PC-3 (cell line): ENCODE measurements at regions not wholly inside any gene's neighbourhood (a gene's known extent, or its start where the extent isn't known, plus 50 kb on each side); places are given as distances from the start of the nearest gene placed in this dataset.
A peak's percentile ranks its signal among the peaks of the same experiment; 100 is the strongest.

Experiments used
- ATAC-seq: fragments of 200-7000 bp; cut with Tn5 transposase; 2 replicates; pipeline ENCODE4 v1.9.1; 2020; ENCODE audit warnings: mild to moderate bottlenecking, moderate library complexity
- BruUV-seq: library from RNA; stranded (reverse); fragments of 400-500 nt; replicated peaks from 2 replicates; lab custom pipeline; 2021; lab: Mats Ljungman, UMichigan
- CTCF ChIA-PET: fragments of 300-600 bp; sonication (Branson Sonifier 250); formaldehyde crosslinking; loops from one replicate; lab custom pipeline; 2022; ENCODE audit warnings: antibody characterized with exemption; lab: Charles Lee
- POLR2A ChIA-PET: fragments of 300-600 bp; sonication (Branson Sonifier 250); formaldehyde crosslinking; loops from one replicate; lab custom pipeline; 2022; ENCODE audit warnings: antibody characterized with exemption; ENCODE audit not compliant: unreplicated experiment; lab: Charles Lee
- DNase-seq: peaks from one replicate; pipeline ENCODE4 v3.0.0-alpha.2; 2015
- H2AFZ ChIP-seq: fragments of 300-600 bp; sonication (generic); 2 replicates; pipeline ENCODE4 v1.6.0; 2016; ENCODE audit warnings: antibody characterized with exemption, low read length
- H3F3A ChIP-seq: fragments of 300-600 bp; sonication (generic); one replicate; pipeline ENCODE4 v1.6.0; 2017; ENCODE audit warnings: antibody characterized with exemption, low read length, control low read depth, mild to moderate bottlenecking; ENCODE audit not compliant: unreplicated experiment
- H3K27ac ChIP-seq: fragments of 300-600 bp; sonication (generic); 2 replicates; pipeline ENCODE4 v1.5.1; 2016; ENCODE audit warnings: mild to moderate bottlenecking, low read length
- H3K27me3 ChIP-seq: fragments of 300-600 bp; sonication (generic); 2 replicates; pipeline ENCODE4 v1.6.1; 2016; ENCODE audit warnings: low read length, mixed read lengths
- H3K36me3 ChIP-seq: fragments of 300-600 bp; sonication (generic); 2 replicates; pipeline ENCODE4 v1.6.1; 2016; ENCODE audit warnings: low read depth, mixed run types, low read length, mixed read lengths
- H3K4me1 ChIP-seq: fragments of 300-600 bp; sonication (generic); 2 replicates; pipeline ENCODE4 v1.5.1; 2016; ENCODE audit warnings: low read length; ENCODE audit not compliant: insufficient read depth
- H3K4me2 ChIP-seq: fragments of 300-600 bp; sonication (generic); 2 replicates; pipeline ENCODE4 v1.6.0; 2016; ENCODE audit warnings: low read length
- H3K4me3 ChIP-seq: fragments of 300-600 bp; sonication (generic); 2 replicates; pipeline ENCODE4 v1.5.1; 2016; ENCODE audit warnings: mild to moderate bottlenecking, low read length, mixed read lengths
- H3K79me2 ChIP-seq: fragments of 300-600 bp; sonication (generic); 2 replicates; pipeline ENCODE4 v1.6.1; 2017; ENCODE audit warnings: low read length, mixed read lengths
- H3K9ac ChIP-seq: fragments of 300-600 bp; sonication (generic); 2 replicates; pipeline ENCODE4 v1.6.0; 2016; ENCODE audit warnings: mild to moderate bottlenecking, low read length
- H3K9me2 ChIP-seq: fragments of 300-600 bp; sonication (generic); replicated peaks from 2 replicates; pipeline ENCODE4 v1.6.1; 2016; ENCODE audit warnings: mixed run types, low read length, mixed read lengths
- H3K9me3 ChIP-seq: fragments of 300-600 bp; sonication (generic); 2 replicates; pipeline ENCODE4 v1.6.1; 2016; ENCODE audit warnings: low read length, mixed read lengths
- H4K20me1 ChIP-seq: fragments of 300-600 bp; sonication (generic); 2 replicates; pipeline ENCODE4 v1.6.1; 2016; ENCODE audit warnings: low read length, mixed read lengths
- EZH2 ChIP-seq: fragments of 300-600 bp; sonication (generic); IDR thresholded peaks from one replicate; pipeline ENCODE4 v1.6.1; 2017; ENCODE audit warnings: antibody characterized with exemption, mild to moderate bottlenecking, low read length; ENCODE audit not compliant: unreplicated experiment
- EZH2phosphoT487 ChIP-seq: fragments of 300-600 bp; sonication (generic); IDR thresholded peaks from 2 replicates; pipeline ENCODE4 v1.6.1; 2018; ENCODE audit warnings: mild to moderate bottlenecking, antibody characterized with exemption, low read length, borderline replicate concordance
- intact Hi-C: fragments of 100-400 bp; cut with micrococcal nuclease; formaldehyde crosslinking; loops from 2 replicates; pipeline ENCODE4 v1.9.0; 2023
- TF ChIP-seq, protein P1 (sequence below): fragments of 300-600 bp; sonication (generic); conservative IDR thresholded peaks from 2 replicates; pipeline ENCODE4 v1.5.1; 2017; ENCODE audit warnings: antibody characterized with exemption, low read depth, mild to moderate bottlenecking, low read length

DNA sequence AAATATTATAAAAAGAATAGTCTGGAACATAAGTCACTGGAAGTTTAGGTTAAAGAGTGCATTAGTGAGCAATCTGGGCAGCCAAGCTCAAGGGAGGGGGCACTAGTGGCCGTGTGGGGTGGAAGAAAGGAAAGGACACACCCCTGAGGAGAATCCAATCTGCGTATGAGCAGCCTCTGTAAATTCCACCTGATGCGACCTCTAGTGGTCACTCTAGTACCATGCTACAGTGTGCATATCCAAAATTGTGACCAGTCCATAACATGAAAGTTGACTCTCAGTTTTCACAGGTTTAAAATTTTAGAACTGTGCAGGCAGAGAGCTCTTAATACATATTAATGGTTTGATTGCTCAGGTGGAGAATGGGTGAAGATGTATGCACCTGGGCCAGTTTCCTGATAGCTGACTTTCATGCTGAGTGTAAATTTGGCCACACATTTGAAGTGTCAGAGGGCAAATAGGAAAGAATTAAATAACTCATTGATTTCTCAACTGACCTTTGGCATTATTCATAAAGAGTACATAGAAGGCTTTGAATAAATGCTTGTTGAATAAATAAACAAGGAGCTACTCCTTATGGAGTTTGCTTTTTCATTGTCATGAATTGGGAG lies 105.9 kb upstream of the C21orf91 start:
- peak; percentile 96 for ATAC-seq
- Histone ChIP-seq H2AFZ (no peak overlapping the region), H4K20me1 (no peaks in the 10 kb centered on the region), H3K4me2 (no peak overlapping the region), H3K4me3 (no peak overlapping the region), H3K27me3 (no peaks in the 10 kb centered on the region), H3F3A (no peaks in the 10 kb centered on the region), H3K9ac (no peak overlapping the region), H3K9me2 (no peaks in the 10 kb centered on the region), H3K4me1 (peaks cover 6% of the 10 kb centered on the region; the same call in 1 of the 2 replicates), H3K36me3 (no peaks in the 10 kb centered on the region; the same call in 1 of the 2 replicates), H3K27ac (no peak overlapping the region), H3K9me3 (0 out of 2 replicates have a peak, but pooled peaks cover 3% of the 10 kb centered on the region), H3K79me2 (no peaks in the 10 kb centered on the region)
- TF ChIP-seq EZH2 (no peak), EZH2phosphoT487 (no peak)
- TF ChIP-seq, protein P1, sequence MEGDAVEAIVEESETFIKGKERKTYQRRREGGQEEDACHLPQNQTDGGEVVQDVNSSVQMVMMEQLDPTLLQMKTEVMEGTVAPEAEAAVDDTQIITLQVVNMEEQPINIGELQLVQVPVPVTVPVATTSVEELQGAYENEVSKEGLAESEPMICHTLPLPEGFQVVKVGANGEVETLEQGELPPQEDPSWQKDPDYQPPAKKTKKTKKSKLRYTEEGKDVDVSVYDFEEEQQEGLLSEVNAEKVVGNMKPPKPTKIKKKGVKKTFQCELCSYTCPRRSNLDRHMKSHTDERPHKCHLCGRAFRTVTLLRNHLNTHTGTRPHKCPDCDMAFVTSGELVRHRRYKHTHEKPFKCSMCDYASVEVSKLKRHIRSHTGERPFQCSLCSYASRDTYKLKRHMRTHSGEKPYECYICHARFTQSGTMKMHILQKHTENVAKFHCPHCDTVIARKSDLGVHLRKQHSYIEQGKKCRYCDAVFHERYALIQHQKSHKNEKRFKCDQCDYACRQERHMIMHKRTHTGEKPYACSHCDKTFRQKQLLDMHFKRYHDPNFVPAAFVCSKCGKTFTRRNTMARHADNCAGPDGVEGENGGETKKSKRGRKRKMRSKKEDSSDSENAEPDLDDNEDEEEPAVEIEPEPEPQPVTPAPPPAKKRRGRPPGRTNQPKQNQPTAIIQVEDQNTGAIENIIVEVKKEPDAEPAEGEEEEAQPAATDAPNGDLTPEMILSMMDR = peak; percentile 94
- intact Hi-C loops = loop anchor here (1.0 kb wide), 1 partner anchor 246 kb away; no protein-coding TSS in a partner anchor
- CTCF ChIA-PET = interaction anchor here (0.6 kb wide), 1 partner anchor 517 kb away, joined by 7 read pairs; no protein-coding TSS in a partner anchor
- POLR2A ChIA-PET = no interaction called here
- no TSS peak for BruUV-seq
- peak; percentile 83 for DNase-seq

DNA sequence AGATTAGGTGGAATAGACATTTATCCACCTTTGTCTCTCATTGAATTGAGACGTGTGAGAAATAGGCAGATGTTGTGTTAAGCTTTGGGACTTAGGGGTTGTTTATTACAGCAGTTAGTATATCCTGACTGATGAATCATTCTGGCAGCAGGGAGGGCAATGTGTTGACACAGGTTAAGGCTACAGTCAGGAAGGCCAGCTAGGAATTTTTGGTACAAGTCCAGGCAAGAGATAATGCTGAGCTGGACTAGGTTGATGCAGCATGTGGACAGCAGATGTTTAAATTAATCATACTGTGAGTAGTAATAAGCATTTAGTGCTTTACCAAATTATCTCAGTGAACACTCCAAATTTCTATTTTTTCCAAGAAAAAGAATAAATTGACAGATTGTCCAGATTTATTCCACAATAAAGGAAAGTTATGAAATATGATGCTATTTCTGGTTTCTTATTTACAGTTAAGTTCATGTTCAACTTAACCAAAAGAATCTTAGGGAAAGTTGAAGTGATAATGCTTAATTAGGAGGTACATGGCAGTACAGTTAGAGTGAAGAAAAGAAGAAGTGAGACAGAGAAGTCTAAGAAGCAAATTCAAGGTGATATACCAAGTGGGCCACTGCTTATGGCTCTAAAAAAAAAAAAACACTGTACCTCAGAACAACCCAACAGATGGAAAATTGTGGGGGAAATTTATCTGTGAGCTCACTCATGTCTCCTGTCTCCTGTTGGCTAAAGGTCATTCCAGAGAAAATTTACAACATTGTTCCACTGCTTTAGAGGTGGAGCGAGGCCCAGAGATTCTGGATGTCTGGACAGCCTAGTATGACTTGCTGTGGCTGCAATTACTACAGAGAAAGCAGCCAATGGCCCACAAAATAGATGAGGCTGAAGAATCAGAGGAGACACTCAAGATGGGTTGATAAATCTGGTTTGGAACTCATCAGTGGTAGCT lies 102.7 kb upstream of the C21orf91 start:
- no peaks in the 10 kb centered on the region for H4K20me1 ChIP-seq
- no peak overlapping the region for H3K4me2 ChIP-seq
- no peaks in the 10 kb centered on the region; the same call in 1 of the 2 replicates for H3K36me3 ChIP-seq
- DNase-seq (peak; percentile 85), ATAC-seq (peak; percentile 27; the same call in 1 of the 2 replicates)
- no peaks in the 10 kb centered on the region for H3K79me2 ChIP-seq
- no peaks in the 10 kb centered on the region for H3F3A ChIP-seq
- no peaks in the 10 kb centered on the region for H3K27me3 ChIP-seq
- H3K4me1 ChIP-seq = peaks cover 6% of the 10 kb centered on the region; the same call in 1 of the 2 replicates
- H3K27ac ChIP-seq = no peak overlapping the region
- intact Hi-C loops = no loop called here
- H3K9me2 ChIP-seq = no peaks in the 10 kb centered on the region
- TF ChIP-seq, protein P1 = no peak
- TF ChIP-seq EZH2 = no peak
- no peak overlapping the region for H3K4me3 ChIP-seq
- H2AFZ ChIP-seq = no peak overlapping the region
- POLR2A ChIA-PET = no interaction called here
- no peak overlapping the region for H3K9ac ChIP-seq
- BruUV-seq = no TSS peak
- CTCF ChIA-PET = no interaction called here
- 0 out of 2 replicates have a peak, but pooled peaks cover 3% of the 10 kb centered on the region for H3K9me3 ChIP-seq
